RWPE2 (cell line): ENCODE measurements at regions not wholly inside any gene's neighbourhood (a gene's known extent, or its start where the extent isn't known, plus 50 kb on each side); places are given as distances from the start of the nearest gene placed in this dataset.

Experiments used
- ATAC-seq: fragments of 200-7000 bp; cut with Tn5 transposase; 3 replicates; pipeline ENCODE4 v1.9.1; 2021; ENCODE audit warnings: low read depth
- DNase-seq: peaks from one replicate; pipeline ENCODE4 v3.0.0-alpha.2; 2020; ENCODE audit warnings: low spot score
- H3K27ac ChIP-seq: fragments of 450-650 bp; 2 replicates; pipeline ENCODE4 v1.5.1; 2017; ENCODE audit warnings: mild to moderate bottlenecking; ENCODE audit not compliant: poor library complexity, severe bottlenecking
- H3K27me3 ChIP-seq: fragments of 250-450 bp; sonication (Bioruptor Pico); 2 replicates; pipeline ENCODE4 v1.5.1; 2021; ENCODE audit warnings: mild to moderate bottlenecking, moderate library complexity; ENCODE audit not compliant: insufficient read depth, poor library complexity, severe bottlenecking
- H3K36me3 ChIP-seq: fragments of 250-450 bp; sonication (Bioruptor Pico); 2 replicates; pipeline ENCODE4 v1.5.1; 2020; ENCODE audit warnings: low read depth, mild to moderate bottlenecking, moderate library complexity
- H3K4me1 ChIP-seq: fragments of 250-450 bp; sonication (Bioruptor Pico); 2 replicates; pipeline ENCODE4 v1.5.1; 2021; ENCODE audit warnings: mild to moderate bottlenecking, moderate library complexity; ENCODE audit not compliant: insufficient read depth, poor library complexity, severe bottlenecking
- H3K4me3 ChIP-seq: fragments of 250-450 bp; sonication (Bioruptor Pico); 2 replicates; pipeline ENCODE4 v1.5.1; 2021; ENCODE audit warnings: mild to moderate bottlenecking, moderate library complexity; ENCODE audit not compliant: severe bottlenecking
- H3K9me3 ChIP-seq: fragments of 250-450 bp; sonication (Bioruptor Pico); 2 replicates; pipeline ENCODE4 v1.5.1; 2021; ENCODE audit warnings: mild to moderate bottlenecking, moderate library complexity; ENCODE audit not compliant: severe bottlenecking
- CTCF ChIP-seq: fragments of 450-650 bp; IDR thresholded peaks from one replicate; pipeline ENCODE4 v1.5.1; 2017; ENCODE audit warnings: mild to moderate bottlenecking, moderate library complexity; ENCODE audit not compliant: poor library complexity, severe bottlenecking

- ATAC-seq = no peak
- Histone ChIP-seq H3K27ac (no peak overlapping the region), H3K4me3 (no peak overlapping the region), H3K4me1 (no peaks in the 10 kb centered on the region), H3K27me3 (peaks cover 30% of the 10 kb centered on the region), H3K9me3 (no peaks in the 10 kb centered on the region), H3K36me3 (no peaks in the 10 kb centered on the region)
- no peak for TF ChIP-seq CTCF
- DNase-seq = no peak
Measured at GRCh38 chr20:37643400-37643799, 50.4 kb upstream of the CTNNBL1 start.

DNA sequence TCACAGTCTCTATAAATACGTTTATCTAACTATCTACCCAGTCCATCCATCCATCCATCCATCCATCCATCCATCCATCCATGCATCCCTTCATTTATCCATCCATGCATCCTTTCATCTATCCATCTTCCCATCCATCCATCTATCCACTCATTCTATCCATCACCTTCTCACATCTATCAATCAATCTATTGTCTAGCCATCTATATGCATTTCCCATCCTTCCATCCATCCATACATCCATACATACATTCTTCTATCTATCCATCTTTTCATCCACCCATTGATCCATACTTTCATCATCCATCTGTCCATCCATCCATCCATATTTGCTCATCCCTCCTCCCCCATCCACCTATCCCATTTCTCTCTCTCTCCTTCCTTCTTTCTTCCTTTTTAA lies 51.6 kb upstream of the CTNNBL1 start:
- Histone ChIP-seq H3K27me3 (peaks cover 30% of the 10 kb centered on the region), H3K27ac (no peak overlapping the region), H3K4me1 (no peaks in the 10 kb centered on the region), H3K4me3 (no peak overlapping the region), H3K36me3 (no peaks in the 10 kb centered on the region), H3K9me3 (no peaks in the 10 kb centered on the region)
- ATAC-seq = no peak
- no peak for DNase-seq
- TF ChIP-seq CTCF = no peak

- no peaks in the 10 kb centered on the region for H3K9me3 ChIP-seq
- H3K4me1 ChIP-seq = no peaks in the 10 kb centered on the region
- H3K36me3 ChIP-seq = no peaks in the 10 kb centered on the region
- no peak for TF ChIP-seq CTCF
- H3K4me3 ChIP-seq = no peak overlapping the region
- no peak for DNase-seq
- no peak overlapping the region for H3K27ac ChIP-seq
- peaks cover 27% of the 10 kb centered on the region for H3K27me3 ChIP-seq
- ATAC-seq = peak; percentile 35; the same call in 2 of the 3 replicates
Measured at GRCh38 chr20:37640600-37641561, 52.9 kb upstream of the CTNNBL1 start.

- Histone ChIP-seq H3K36me3 (no peaks in the 10 kb centered on the region), H3K4me1 (no peaks in the 10 kb centered on the region), H3K4me3 (no peak overlapping the region), H3K9me3 (peaks cover 7% of the 10 kb centered on the region), H3K27me3 (peaks cover 26% of the 10 kb centered on the region), H3K27ac (no peak overlapping the region)
- no peak for TF ChIP-seq CTCF
- DNase-seq = no peak
- no peak for ATAC-seq
Measured at GRCh38 chr20:37638527-37638926, 55.3 kb upstream of the CTNNBL1 start.

DNA sequence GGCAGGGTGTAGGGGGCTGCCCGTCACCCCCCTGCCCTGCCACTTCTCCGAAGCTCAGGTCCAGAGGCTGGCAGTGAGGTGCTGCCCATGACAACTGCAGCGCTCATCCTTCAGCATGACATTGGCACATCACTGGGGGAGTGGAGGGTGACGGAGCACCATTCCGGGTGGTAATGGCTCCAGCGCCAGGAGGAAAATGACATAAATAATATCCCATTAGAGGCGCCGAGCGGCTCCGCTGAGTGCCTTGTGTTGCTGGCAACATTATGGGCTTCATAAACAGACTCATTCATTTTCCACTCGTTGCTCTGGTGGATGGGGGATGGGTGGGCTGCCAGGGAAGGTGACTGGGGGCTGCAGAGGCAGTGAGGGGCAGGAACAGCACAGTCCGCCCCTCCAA lies 56.9 kb upstream of the CTNNBL1 start:
- Histone ChIP-seq H3K27me3 (peaks cover 18% of the 10 kb centered on the region), H3K27ac (no peak overlapping the region), H3K4me1 (no peaks in the 10 kb centered on the region), H3K36me3 (no peaks in the 10 kb centered on the region), H3K4me3 (no peak overlapping the region), H3K9me3 (peaks cover 7% of the 10 kb centered on the region)
- no peak for ATAC-seq
- no peak for DNase-seq
- TF ChIP-seq CTCF = no peak
